Globus pallidus (tissue), 1 donor: ENCODE measurements at regions not wholly inside any gene's neighbourhood (a gene's known extent, or its start where the extent isn't known, plus 50 kb on each side); places are given as distances from the start of the nearest gene placed in this dataset.
"Not testable (repeated sequence)": the region's sequence is repeated elsewhere in the genome, so short reads cannot be mapped to it uniquely, and the experiment has no call there.

Experiments used
- DNase-seq: peaks from one replicate; pipeline ENCODE4 v3.0.0-alpha.2; 2015; ENCODE audit warnings: low spot score

DNA sequence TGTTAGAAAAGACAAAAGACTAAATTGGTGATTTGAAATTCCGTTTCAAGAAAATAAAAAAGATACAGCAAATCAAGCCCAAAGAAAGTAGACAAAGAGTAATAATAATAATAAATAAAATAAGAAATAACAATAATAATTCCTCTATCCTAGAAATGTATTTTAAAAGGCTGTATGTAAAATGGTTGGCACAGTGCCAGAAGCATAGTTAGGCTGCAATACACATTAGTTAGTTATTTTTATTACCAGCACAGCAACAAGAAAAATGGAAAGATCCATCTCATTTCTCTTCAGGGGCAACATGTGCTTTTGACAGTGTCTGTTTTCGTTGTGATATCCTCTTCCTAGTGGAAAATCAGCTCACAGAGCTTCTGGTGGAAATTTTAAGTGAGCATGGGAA, 174.1 kb upstream of the TMTC1 start:
- no peak for DNase-seq

DNA sequence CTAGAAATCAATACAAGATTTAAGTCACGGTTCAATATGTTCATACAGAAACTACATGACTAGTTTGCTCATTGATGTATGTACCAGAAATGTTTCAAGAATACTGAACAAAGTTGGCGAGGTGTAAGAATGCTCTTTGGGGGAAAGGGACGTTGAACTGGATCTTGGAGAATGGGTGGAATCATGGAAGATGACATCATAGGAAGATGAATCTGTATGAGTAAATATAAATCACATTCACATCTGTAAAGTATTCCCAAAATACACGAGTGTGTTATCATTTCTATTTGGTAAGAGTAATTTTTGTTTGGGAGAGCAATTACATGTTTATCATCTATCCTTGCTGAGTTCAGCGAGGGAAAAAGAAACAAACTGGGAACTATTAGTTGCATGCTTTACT, 162.2 kb upstream of the TMTC1 start:
- DNase-seq, result no peak

DNA sequence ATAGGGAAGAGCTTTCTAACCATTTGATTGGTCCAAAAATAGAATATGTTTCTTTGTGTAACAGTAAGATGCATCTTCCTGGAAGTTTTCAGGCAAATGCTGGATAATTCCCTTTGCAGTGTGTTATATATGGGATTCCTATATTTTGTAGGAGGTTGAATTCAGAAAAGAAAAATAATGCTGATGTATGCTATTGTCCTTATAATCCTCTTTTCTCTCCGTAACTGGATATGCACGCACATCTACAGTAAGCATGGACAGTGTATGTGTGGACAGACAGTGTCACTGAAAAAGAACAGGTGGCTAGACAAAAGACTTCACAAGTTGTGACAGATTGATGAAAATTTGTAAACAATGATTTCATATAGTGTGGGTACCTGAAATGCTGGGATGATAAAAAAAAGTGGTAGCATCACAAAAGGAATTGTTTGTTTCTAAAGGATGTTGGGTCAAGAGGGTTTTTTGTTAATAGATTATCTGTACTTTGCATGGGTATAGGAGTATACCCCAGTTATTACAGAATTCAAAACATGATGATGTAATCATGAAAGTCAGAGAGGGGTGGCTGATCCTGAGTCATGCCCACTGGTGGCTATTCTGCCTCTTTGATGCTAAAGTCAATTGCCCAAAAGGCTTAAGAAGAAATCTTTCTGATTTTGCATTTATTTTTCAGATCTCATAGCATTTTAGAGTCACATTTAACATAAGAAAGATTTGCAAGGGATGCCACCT, 160.7 kb upstream of the TMTC1 start:
- no peak for DNase-seq

DNA sequence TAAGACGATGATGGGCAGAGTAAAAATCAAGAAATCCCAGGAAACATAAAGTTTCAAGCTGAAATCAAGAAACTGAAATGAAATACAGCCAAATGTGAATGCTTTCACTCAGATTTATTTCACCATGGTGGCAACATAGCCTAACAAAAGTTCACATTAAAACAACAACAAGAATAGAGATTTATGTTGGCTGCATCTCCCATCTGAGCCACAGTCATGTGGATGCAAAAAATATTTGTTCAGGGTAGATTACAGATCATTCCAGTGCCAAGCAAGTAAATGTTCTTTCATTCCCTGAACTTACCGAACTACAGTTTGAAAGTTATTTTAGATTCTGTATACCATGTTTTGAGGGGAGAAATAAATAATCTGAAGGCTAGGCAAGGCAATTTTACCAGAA, 159.9 kb upstream of the TMTC1 start:
- no peak for DNase-seq

DNA sequence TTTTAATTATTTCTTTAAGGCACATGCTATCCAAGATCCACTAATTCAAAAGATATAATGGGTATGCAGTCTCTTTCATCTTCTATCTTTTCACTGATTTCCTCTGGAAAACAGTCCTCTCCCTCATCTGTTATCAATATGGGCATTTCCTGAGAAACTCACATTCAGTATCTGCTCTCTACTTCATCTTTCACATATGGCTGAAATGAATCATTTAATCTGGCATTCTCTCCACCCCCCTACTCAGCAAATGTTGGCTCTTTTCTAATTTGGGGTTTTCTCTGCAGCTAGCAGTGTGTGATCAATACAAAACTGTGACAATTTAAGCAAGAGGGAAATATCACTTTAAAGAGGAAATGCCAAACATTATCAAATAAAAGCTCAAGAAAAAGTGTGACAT, 157.1 kb upstream of the TMTC1 start:
- DNase-seq, result no peak

DNA sequence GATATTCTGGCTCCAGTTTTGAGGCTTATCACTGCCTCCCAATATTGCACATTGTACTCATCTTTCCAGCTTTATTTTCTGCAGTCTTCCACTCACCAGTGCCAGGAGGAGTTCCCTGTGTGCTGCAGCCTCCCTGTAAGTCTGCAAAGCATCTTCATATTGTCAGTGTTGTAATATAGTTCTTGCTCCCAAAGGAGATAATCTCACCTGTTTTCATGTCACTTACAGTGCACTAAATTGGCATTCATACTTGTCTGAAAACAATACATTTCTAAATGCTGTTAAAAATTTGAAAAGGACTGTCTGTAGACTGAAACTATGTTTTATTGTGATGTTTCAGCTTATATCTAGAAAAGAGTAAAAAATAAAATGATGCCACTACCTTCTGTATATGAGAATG, 146.8 kb upstream of the TMTC1 start:
- no peak for DNase-seq

DNA sequence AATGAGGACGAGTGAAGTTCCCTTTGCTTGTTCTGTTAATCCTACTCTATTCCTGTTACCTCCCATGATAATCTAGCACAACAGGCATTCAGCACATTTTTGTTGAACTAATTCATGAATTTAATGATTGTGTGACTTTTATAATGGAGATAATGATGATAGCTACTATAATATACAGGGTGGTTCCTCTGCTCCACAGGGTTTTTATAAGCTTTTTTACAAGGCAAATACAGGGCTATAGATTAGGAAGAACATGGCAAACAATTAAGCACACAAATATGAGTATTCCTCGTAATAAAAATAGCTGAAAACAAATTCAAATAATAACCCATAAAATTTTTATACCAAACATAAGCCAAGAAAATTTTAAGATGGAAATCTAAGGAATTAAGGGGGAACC, 145.6 kb upstream of the TMTC1 start:
- no peak for DNase-seq

DNA sequence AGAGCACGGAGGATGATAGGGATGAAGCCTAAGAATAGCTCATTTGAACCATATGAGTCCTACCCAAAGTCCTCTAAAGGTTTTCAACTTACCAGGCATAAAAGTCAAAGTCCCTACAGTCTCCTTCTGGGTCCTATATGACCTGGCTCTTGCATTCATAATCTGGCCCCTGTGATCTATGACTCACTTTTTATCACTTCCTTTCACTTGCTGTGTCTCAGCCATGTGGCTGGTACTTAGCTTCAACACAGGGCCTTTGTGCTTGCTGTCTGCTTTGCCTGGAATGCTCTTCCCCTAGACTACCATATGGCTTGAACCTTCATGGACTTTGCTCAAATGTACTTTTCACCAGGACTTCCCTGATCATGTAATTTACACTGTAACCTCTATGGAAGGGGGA, 137.6 kb upstream of the TMTC1 start:
- no peak for DNase-seq

DNA sequence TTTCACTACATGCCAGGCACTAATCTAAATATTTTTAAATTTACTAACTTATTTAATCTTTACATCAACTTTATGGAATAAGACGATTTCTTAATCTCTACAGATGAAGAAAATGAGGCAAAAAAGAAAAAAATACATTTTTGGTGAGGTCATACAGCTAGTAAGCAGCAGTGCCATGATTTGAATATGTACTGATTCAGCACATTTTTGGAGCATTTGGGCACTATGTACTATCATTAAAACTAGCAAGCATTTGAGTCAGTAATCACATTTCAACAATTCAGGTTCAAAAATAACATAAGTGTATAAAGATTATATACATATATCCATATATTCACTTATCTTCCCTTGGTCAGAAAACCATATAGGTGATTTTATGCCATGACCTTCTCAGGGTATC, 124.4 kb upstream of the TMTC1 start:
- DNase-seq, result no peak

DNA sequence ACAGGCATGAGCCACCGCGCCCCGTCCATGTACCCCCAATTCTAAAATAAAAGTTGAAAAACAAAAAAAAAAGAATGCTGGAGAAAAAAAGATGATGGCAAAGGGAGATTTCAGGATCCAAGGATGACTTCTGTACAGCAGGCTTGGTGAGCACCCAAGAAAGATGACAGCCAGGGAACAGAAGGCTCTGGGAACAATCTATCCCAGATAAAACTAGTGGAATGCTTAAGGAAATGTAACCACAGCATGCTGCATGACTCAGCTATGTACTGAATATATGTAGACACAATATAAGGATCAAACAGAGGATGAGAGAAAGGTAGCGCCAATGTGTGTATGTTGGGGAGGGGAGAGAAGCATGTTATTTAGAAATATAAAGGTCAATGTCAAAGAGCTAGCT, 123.7 kb upstream of the TMTC1 start:
- DNase-seq, result no peak

DNA sequence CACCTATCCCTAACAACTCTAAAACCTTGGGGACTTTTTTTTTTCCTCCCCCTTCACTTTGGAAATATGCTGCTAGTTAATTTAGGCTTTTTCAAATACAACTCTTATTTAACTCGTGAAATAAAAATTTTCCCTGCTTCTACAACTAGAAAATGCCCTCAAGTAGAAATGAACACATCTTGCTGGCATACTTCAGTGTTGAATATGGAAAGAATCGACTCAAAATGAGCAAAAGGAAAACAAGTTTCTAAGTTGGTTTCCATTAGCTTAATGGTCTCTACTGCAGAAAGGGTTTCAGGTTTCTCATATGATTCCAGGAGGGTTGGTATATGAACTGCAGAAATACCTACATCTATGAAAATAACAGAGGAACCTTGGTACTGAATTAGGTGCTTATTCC, 118.3 kb upstream of the TMTC1 start:
- no peak for DNase-seq

DNA sequence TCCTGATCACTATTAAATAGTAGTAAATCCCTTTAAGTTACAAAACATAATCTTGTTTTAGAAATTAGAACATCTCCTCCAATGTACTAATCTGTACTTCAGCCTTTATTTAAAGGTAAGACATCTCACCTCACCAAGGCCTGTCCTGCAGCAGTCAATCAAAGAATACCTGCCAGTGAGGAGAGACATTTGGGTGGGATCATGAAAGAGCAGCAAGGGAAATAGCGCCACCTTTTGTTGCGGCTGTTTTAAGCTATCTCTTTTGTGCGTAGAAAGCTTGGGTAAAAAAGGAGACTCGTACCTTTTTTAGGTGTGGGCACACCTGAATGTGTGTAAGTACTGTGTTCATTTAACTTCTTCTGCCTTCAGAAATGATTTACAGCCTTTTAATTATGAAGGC, 117.8 kb upstream of the TMTC1 start:
- no peak for DNase-seq

DNA sequence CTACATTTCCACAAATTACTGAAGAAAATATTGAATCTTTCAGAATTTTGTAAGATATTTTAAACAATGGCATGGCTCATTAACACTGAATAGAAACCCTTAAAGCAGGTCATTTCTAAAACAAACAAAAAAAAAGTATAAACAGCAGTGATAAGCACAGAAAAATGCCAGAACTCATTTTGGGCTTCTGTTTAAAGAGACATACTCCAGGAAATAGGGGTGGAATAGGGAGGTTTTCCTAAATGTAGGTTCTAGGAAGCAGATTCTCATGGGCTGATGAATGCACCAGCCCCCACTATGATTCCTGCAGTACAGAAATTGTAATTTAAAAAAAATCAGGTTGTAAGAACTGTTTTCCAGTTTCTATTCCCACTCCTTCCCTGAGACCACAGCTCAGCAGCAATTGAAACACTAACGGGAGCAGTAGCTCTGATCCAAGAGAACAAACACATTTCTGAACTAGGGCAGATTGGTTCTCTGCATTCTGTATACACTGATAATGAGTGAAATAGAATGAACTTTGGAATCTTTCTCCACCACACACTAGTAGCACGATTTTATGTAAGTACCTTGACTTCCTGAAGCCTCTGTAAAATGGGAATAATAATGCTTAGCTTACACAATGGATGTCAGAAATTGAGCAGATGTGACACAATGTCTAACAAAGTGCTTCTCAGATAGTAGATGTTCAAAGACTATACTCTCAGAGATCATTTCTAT, 115.6 kb upstream of the TMTC1 start:
- DNase-seq, result no peak

DNA sequence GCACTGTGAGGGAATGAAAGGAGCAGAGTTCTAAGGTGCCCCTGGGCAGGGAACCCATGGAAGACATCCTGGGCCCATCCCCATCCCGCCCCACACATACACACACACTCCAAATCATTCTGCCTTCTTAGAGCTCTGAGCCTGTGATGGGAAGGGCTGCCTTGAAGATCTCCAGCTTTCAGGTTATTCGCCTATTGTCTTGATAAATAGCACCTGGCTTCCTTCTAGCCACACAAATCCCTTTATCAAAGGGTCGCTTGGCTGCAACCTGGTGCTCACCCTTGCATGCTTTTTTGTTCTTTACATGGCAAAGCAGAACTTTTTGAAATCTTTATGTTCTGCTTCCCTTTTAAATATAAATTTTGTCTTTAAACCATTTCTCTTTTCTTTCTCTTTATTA, 112.2 kb upstream of the TMTC1 start:
- DNase-seq, result no peak

DNA sequence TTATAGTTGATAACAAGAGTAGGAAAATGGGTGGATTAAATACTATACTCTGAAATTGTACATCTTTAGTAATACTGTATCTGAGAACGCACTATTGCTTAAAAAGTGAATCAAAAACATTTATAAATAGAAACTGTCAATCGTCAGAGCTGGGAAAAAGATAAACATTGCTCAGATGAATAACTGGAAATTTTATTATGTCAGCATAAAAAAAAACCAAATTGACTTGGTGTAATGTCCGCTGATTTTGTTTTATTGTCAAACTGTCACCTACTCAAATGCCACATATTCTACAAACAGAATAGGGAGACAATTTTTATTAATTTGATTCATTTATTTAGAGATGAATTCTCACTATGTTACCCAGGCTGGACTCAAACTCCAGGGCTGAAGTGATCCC, 109.3 kb upstream of the TMTC1 start:
- DNase-seq, result no peak

DNA sequence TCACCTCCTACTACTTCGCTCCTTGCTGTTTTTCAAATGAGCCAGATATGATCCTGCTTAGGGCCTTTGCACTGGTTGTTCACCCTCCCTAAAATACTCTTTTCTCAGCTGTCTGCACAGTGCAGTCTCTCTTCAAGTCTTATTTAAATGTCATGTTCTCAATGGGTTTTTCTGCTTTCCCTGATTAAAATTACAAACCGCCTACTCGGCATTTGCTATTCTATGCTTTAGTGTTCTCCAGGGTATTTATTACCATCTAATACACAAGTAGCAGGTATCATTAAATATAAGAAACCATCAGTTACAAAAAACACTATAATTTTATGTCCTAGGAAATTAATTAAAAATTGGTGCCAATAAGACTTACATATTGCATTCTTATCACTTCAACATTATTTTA, 108.0 kb upstream of the TMTC1 start:
- DNase-seq, result no peak

DNA sequence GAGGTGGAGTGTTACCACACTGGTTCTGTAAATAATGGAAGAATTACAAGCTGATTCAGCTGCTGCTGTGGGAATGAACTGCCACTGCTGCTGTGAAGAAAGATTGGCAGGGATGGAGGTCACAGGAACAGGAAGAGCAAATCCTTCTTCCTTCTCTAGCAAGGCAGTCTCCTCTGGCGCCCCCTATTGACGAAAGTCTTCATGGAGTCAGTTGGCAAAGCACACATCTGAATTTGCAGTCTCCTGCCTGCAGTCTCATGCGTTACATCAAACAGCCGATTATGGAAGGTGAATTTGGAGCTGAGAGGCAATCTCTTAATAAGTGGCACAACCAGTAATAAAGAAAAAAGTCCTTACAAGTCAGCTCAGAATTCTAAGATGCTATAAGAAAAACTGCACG, 106.0 kb upstream of the TMTC1 start:
- peak; percentile 31 for DNase-seq

DNA sequence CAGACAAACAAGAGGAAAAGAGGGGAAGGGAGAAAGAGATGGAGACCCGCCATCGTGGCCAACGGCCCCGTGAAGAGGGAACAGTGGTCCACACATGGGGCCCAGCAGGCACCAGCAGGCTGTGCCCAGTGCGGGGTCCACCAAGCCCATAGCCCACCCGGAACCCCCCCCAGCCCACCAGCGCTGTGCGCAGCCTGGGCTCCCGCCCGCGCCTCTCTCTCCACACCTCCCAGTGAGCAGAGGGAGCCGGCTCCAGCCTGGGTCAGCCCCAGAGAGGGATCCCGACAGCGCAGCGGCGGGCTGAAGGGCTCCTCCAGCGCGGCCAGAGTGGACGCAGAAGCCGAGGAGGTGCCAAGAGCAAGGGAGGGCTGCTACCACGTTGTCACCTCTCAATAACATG, 105.0 kb upstream of the TMTC1 start:
- DNase-seq, result no peak

DNA sequence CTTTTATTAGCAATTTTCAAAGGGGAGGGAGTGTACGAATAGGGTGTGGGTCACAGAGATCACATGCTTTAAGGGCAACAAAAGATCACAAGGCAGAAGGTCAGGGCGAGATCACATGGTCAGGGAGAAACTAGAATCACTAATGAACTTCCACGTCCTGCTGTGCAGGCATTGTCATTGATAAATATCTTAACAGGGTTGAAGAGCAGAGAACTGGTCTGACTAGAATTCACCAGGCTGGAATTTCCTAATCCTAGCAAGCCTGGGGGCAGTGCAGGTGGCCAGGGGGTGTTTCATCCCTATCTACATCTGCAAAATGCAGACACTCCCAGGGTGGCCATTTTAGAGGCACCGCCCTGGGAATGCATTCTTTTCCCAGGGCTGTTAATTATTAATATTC, 101.2 kb upstream of the TMTC1 start:
- DNase-seq, result not testable (repeated sequence)

DNA sequence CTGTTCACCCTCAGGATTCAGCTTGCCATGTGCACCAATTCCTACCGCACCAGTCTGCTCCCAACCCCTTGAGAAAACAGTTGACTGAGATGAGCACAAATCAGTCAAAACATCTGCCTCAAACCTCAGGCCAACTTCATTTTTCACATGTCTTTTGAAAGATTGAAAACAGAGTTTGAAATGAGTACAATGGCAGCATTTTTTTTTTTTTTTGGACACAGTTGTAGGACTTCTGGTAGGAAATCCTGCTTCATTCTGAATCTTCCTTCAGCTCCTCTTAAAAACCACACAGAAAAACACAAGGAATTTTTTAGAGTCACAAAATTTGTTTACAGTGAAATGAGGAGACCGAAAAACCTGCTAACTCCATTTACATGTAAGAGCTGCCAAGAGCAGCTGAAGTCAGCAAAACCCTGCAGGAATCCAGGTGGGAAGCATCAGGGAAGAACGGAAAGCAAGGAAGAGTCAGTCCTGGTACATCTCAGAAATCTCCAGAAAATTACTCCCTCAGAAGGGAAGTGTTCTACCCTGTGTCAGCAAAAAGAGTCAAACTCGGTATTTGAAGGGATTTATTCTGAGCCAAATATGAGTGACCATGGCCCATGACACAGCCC, 100.3 kb upstream of the TMTC1 start:
- no peak for DNase-seq

DNA sequence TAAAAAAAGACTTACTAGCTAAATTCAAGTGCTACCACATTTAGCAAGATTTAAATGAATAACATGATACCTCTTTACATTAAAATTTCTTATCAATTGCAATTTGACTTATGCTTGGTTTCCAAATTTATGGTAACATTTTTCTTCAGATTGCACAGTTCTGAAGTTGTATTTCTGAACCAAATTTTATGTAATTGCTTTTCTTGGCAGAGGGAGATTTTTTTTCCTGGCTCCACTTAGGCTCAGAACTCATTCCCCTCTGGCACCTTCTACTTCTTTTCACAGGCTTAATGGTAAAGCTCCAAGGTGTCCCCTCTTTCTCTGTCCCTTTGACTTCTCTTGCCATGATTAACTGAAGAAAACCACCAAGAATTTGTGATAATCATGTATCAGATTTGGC, 99.8 kb upstream of the TMTC1 start:
- DNase-seq, result no peak

DNA sequence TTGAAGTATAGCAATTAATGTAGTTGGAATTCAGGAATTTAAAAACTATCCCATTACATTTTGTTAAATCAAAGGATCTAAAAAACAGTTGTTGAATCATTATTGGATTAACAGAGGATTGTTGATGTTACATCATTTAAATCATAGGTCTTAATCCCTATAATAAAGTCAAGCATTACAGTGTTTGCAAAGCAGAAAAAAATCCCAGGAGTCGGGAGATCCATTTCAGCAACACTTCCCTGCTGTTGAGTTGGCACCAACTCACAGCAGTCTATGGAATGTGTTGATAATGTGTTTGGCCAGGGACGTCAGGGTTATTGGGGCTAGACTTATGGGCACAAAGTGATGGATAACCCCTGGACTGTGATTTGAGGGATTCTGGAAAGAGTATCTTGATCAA, 99.1 kb upstream of the TMTC1 start:
- no peak for DNase-seq

DNA sequence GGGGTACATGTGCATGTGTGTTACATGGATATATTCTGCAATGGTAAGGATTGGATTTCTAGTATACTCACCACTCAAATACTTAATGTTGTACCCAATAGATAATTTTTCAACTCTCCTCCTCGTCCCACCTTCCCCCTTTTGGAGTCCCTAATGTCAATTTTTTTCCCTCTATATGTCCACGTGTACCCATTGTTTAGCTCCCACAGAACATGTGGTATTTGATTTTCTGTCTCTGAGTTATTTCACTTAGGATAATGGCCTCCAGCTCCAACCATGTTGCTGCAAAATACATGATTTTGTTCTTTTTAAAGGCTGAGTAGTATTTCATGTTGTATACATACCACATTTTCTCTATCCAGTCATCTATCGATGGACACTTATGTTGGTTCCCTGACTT, 97.2 kb upstream of the TMTC1 start:
- no peak for DNase-seq
